Ovary (tissue), 7 donors: ENCODE measurements at regions not wholly inside any gene's neighbourhood (a gene's known extent, or its start where the extent isn't known, plus 50 kb on each side); places are given as distances from the start of the nearest gene placed in this dataset.

Source experiments
- DNase-seq, 5 donors: peaks; one replicate each; pipeline ENCODE4 v3.0.0-alpha.2; 2019 to 2020
- H3K27ac ChIP-seq, 2 donors: fragments of 200-600 bp; one replicate each; pipeline versions ENCODE4 v1.5.1 to v1.8.0; 2019 to 2022
- H3K27me3 ChIP-seq: fragments of 200-600 bp; one replicate; pipeline ENCODE4 v1.8.0; 2022
- H3K36me3 ChIP-seq: fragments of 200-600 bp; sonication (generic); one replicate; pipeline ENCODE4 v1.5.1; 2019
- H3K4me1 ChIP-seq: one replicate; pipeline ENCODE4 v1.8.1; 2013; ENCODE audit warnings: mild to moderate bottlenecking, moderate library complexity; ENCODE audit not compliant: insufficient read depth
- H3K4me3 ChIP-seq: fragments of 200-600 bp; sonication (generic); one replicate; pipeline ENCODE4 v1.5.1; 2017
- H3K9me3 ChIP-seq, 2 donors: fragments of 200-600 bp in 1 of 2; sonication (generic) in 1 of 2; one replicate each; pipeline versions ENCODE4 v1.5.1 to v1.8.1; 2013 to 2019; ENCODE audit warnings: mild to moderate bottlenecking in 1 of 2, moderate library complexity in 1 of 2
- EP300 ChIP-seq: sonication (generic); formaldehyde crosslinking; IDR thresholded peaks from one replicate; pipeline ENCODE4 v1.6.1; 2017; ENCODE audit warnings: antibody characterized with exemption
- POLR2A ChIP-seq: fragments of 450-650 bp; IDR thresholded peaks from one replicate; pipeline ENCODE4 v1.6.1; 2017; ENCODE audit warnings: antibody characterized with exemption, mild to moderate bottlenecking, moderate library complexity
- WGBS, 3 donors: extraction: QIAGEN DNeasy Blood & Tissue Kit in 1 of 3; methylation state at CpG; one replicate each; pipeline versions ENCODE4 v1.1.5 to v1.1.7; 2013 to 2017; 5-methylcytosine and 5-hydroxymethylcytosine counted together
- intact Hi-C, 4 donors: fragments of 100-400 bp; cut with DNase I; formaldehyde crosslinking; loops; one replicate each; pipeline versions ENCODE4 v1.11.0 to v1.15.1; 2022 to 2023
- TF ChIP-seq, protein P1 (sequence below), 3 donors: fragments of 450-650 bp in 2 of 3; fragments of 200-600 bp in 1 of 3; IDR thresholded peaks; one replicate each; pipeline versions ENCODE4 v1.5.1 to v1.8.0; 2016 to 2022; ENCODE audit warnings: antibody characterized with exemption in 3 of 3, mild to moderate bottlenecking in 1 of 3
- donor health status: DM: no; HTN: no; CAD: no; lungs with moderate emphysema.
- donor health status: DM: no; HTN: no; CAD: no.
- donor health status: Bipolar disorder and iron deficiency.
- donor health status: DM: no; HTN: no; CAD: no.
- donor health status: DM: yes; HTN: yes; CAD: no.

- no peak for DNase-seq
- no peak overlapping the region for H3K27ac ChIP-seq
- no peak overlapping the region for H3K4me3 ChIP-seq
- TF ChIP-seq EP300 (no peak), POLR2A (no peak)
- TF ChIP-seq, protein P1, sequence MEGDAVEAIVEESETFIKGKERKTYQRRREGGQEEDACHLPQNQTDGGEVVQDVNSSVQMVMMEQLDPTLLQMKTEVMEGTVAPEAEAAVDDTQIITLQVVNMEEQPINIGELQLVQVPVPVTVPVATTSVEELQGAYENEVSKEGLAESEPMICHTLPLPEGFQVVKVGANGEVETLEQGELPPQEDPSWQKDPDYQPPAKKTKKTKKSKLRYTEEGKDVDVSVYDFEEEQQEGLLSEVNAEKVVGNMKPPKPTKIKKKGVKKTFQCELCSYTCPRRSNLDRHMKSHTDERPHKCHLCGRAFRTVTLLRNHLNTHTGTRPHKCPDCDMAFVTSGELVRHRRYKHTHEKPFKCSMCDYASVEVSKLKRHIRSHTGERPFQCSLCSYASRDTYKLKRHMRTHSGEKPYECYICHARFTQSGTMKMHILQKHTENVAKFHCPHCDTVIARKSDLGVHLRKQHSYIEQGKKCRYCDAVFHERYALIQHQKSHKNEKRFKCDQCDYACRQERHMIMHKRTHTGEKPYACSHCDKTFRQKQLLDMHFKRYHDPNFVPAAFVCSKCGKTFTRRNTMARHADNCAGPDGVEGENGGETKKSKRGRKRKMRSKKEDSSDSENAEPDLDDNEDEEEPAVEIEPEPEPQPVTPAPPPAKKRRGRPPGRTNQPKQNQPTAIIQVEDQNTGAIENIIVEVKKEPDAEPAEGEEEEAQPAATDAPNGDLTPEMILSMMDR (IDR thresholded peaks at IDR 0.05): no peak
- WGBS, 3 donors: 86 to 94% (median 88%) methylated on average over 7 of the region's 7 CpGs
- intact Hi-C loops: no loop called here
- H3K27me3 ChIP-seq: no peaks in the 10 kb centered on the region
- H3K36me3 ChIP-seq: no peaks in the 10 kb centered on the region
- H3K9me3 ChIP-seq: no peaks in the 10 kb centered on the region
- H3K4me1 ChIP-seq: no peaks in the 10 kb centered on the region
Observed at GRCh38 chr1:224811564-224811963, 117.9 kb upstream of the DNAH14 start.

- TF ChIP-seq, protein P1 (IDR thresholded peaks at IDR 0.05): no peak
- TF ChIP-seq POLR2A (no peak), EP300 (no peak)
- no peaks in the 10 kb centered on the region for H3K9me3 ChIP-seq
- 83 to 95% (median 86%) methylated on average over 2 of the region's 2 CpGs for WGBS, 3 donors
- H3K4me3 ChIP-seq: no peak overlapping the region
- no peaks in the 10 kb centered on the region for H3K36me3 ChIP-seq
- intact Hi-C loops: no loop called here
- H3K27ac ChIP-seq: no peak overlapping the region
- H3K27me3 ChIP-seq: no peaks in the 10 kb centered on the region
- DNase-seq: no peak
- H3K4me1 ChIP-seq: no peaks in the 10 kb centered on the region
Observed at GRCh38 chr1:224815647-224816046, 113.8 kb upstream of the DNAH14 start.

DNA sequence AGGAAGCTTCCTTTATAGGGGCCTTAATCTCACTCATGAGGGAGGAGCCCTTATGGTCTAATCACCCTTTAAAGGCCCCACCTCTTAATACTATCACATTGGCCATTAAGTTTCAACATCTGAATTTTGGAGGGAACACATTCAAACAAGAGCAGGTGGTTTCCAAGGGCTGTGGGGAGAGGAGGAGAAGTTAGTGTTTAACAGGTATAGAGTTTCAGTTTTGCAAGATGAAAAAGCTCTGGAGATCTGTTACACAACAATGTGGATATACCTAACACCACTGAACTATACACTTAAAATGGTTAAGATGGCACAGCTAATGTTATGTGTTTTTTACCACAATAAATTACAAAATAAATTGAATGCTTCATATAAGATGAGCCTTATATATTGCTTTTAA is 113.4 kb upstream of the DNAH14 start:
- Histone ChIP-seq H3K27ac (no peak overlapping the region), H3K9me3 (no peaks in the 10 kb centered on the region), H3K36me3 (no peaks in the 10 kb centered on the region), H3K4me1 (no peaks in the 10 kb centered on the region), H3K4me3 (no peak overlapping the region), H3K27me3 (no peaks in the 10 kb centered on the region)
- DNase-seq: no peak
- TF ChIP-seq EP300 (no peak), POLR2A (no peak)
- TF ChIP-seq, protein P1 (IDR thresholded peaks at IDR 0.05): no peak
- intact Hi-C loops: no loop called here

DNA sequence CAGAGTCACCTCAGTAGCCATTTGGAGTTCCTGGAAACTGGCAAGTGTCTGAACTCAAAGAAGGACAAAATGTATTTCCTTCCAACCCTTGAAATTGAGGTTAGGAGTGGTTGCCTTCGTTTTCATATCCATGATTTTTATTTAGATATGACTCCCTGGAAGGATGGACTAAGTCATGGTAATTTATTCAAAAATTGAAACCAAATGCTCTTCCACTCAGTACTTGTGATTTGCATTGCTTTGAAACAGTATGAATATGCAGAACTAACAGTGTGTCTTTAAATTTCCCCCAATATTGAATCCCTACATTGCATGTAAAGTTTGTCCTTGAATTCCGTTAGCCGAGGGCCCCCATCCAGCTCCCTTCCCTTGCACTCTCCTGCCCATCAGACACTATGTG is 112.1 kb upstream of the DNAH14 start:
- TF ChIP-seq EP300: no peak
- intact Hi-C loops: no loop called here
- H3K36me3 ChIP-seq: no peaks in the 10 kb centered on the region
- DNase-seq: no peak
- no peak overlapping the region for H3K4me3 ChIP-seq
- no peaks in the 10 kb centered on the region for H3K9me3 ChIP-seq
- no peaks in the 10 kb centered on the region for H3K27me3 ChIP-seq
- WGBS, 3 donors: 38 to 49% (median 39%) methylated on average over 3 of the region's 3 CpGs
- H3K27ac ChIP-seq: no peak overlapping the region
- H3K4me1 ChIP-seq: no peaks in the 10 kb centered on the region

GRCh38 chr1:224819861-224820260 is 109.6 kb upstream of the DNAH14 start:
- DNase-seq: no peak
- 85 to 90% (median 87%) methylated on average over 3 of the region's 3 CpGs for WGBS, 3 donors
- H3K36me3 ChIP-seq: no peaks in the 10 kb centered on the region

More at GRCh38 chr1:224819861-224820260, 109.6 kb upstream of the DNAH14 start:
- H3K27me3 ChIP-seq: no peaks in the 10 kb centered on the region
- TF ChIP-seq, protein P1 (IDR thresholded peaks at IDR 0.05): no peak
- TF ChIP-seq EP300 (no peak), POLR2A (no peak)
- intact Hi-C loops: no loop called here
- H3K4me1 ChIP-seq: no peaks in the 10 kb centered on the region
- H3K9me3 ChIP-seq: no peaks in the 10 kb centered on the region
- H3K27ac ChIP-seq: no peak overlapping the region
- H3K4me3 ChIP-seq: no peak overlapping the region
